ENCODE measurements at regions not wholly inside any gene's neighbourhood (a gene's known extent, or its start where the extent isn't known, plus 50 kb on each side); places are given as distances from the start of the nearest gene placed in this dataset.

DNA sequence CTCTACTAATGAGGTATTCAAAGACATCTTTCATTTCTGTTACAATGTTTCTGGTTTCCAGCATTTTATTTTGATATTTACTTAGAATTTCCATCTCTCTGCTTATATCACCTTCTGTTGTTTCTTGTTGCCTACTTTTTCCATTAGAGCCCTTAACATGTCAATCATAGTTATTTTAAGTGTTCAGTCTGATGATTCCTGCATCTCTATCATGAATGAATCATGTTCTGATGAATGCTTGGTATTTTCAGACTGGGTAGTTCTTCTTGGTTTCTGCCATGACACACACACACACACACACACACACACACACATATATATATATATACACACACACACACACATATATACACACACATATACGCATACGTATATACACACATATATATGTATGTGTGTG lies 486.4 kb upstream of the ISX start:
- ChIA-PET POLR2A (no interaction called here), CTCF (ENCODE audit: low intra/inter-chr PET ratio, low total read pairs) (no interaction called here)
- ATAC-seq (no peak), FAIRE-seq (no peak), DNase-seq (ENCODE audit: low spot score) (no peak)
- in situ Hi-C loops (cut with HindIII; ENCODE audit: extremely low pct_ligation_motif_present, low pct_unique_long_range_greater_than_20kb) (no loop called here), intact Hi-C loops (cut with micrococcal nuclease; ENCODE audit: unreplicated experiment) (no loop called here)
- Histone ChIP-seq H3K4me1 (ENCODE audit: insufficient read depth, low read length) (no peaks in the 10 kb centered on the region), H3K27me3 (ENCODE audit: control insufficient read depth in 1 of 2, insufficient read depth in 2 of 2, low read length in 2 of 2) (no peaks in the 10 kb centered on the region; a peak in 1 of 5 replicates), H3K79me2 (ENCODE audit: insufficient read depth, low read length) (no peaks in the 10 kb centered on the region), H3K4me3 (replicated peaks in 1 of 3; ENCODE audit: insufficient read depth in 1 of 3, low read depth in 2 of 3, low read length in 3 of 3) (no peak overlapping the region), H3K9me3 (ENCODE audit: low read length) (no peaks in the 10 kb centered on the region), H3K27ac (ENCODE audit: extremely low read length, insufficient read depth, low read length) (no peak overlapping the region), H3K4me2 (ENCODE audit: low read depth, low read length) (no peak overlapping the region), H4K20me1 (ENCODE audit: insufficient read depth, low read length) (no peaks in the 10 kb centered on the region), H3K9ac (ENCODE audit: insufficient read depth, low read depth, low read length) (no peak overlapping the region), H2AFZ (ENCODE audit: low read length) (no peak overlapping the region), H3K36me3 (replicated peaks in 1 of 2; ENCODE audit: control insufficient read depth in 1 of 2, insufficient read depth in 2 of 2, low read length in 2 of 2) (no peaks in the 10 kb centered on the region)
- WGBS (ENCODE audit: low lambda C conversion rate) = 98% methylated on average over 2 of the region's 2 CpGs
- BruUV-seq (replicated peaks) = no TSS peak
- TF ChIP-seq KAT8 (CRISPR knock-in tag; IDR thresholded peaks at IDR 0.05) = no peak
- TF ChIP-seq NAIF1 (CRISPR knock-in tag; IDR thresholded peaks at IDR 0.05; ENCODE audit: borderline replicate concordance) = no peak
- no peak for TF ChIP-seq MAF1 (CRISPR knock-in tag; IDR thresholded peaks at IDR 0.05; ENCODE audit: borderline replicate concordance)
- no peak for TF ChIP-seq ZNF768 (CRISPR knock-in tag; IDR thresholded peaks at IDR 0.05)
- TF ChIP-seq KLF6 (CRISPR knock-in tag; IDR thresholded peaks at IDR 0.05) = no peak
- no peak for TF ChIP-seq ZNF816 (CRISPR knock-in tag; IDR thresholded peaks at IDR 0.05; ENCODE audit: borderline replicate concordance)

DNA sequence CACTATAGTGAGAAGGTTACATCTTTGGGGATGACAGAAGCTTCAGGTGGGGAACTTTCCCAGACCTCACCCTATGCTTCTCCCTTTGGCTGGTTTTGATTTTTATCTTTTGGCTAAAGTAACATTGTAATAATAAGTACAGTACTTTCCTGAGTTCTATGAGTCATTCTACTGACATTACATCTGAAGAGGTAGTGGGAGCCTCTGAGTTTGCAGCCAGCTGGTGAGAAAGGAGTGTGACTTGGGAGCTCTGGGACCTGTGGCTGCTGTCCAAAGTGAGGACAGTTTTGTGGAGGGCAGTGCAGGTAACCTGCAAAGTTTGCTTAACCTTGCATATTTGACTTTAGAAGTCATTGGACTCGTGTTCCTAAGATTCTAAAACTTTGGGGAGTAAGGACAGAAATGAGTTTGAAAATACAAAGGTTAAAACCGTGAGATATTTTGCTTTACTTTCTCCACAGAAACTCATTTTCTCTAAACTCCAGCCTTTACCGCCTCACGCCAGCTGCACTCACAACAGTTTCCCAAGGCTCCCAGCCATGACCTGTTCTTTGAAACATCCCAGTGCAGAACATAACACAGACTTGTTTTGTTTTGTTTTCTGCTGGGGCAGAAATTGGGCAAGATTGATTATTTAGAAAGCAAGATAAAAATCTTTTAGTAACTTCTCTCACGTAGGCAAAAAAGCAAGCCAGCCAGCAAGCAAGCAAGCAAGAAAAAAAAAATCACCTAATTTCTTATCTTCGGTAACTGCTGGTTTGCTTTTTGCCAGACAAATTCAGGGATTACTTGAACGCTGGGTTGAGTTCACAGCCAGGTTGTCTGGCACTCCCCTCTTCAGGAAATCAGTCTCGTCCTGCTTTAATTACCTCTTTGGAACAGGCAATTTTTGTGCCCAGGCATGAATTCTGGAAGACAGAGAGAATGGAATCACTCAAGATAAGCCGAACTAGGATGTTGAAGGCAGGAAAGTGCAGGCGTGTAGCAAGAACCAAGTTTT lies 478.3 kb upstream of the ISX start:
- Histone ChIP-seq H4K20me1 (ENCODE audit: insufficient read depth, low read length) (no peaks in the 10 kb centered on the region), H3K4me1 (ENCODE audit: insufficient read depth, low read length) (no peaks in the 10 kb centered on the region), H3K27ac (ENCODE audit: extremely low read length, insufficient read depth, low read length) (no peak overlapping the region), H2AFZ (ENCODE audit: low read length) (no peak overlapping the region), H3K4me2 (ENCODE audit: low read depth, low read length) (no peak overlapping the region), H3K4me3 (replicated peaks in 1 of 3; ENCODE audit: insufficient read depth in 1 of 3, low read depth in 2 of 3, low read length in 3 of 3) (no peak overlapping the region), H3K9ac (ENCODE audit: insufficient read depth, low read depth, low read length) (no peak overlapping the region), H3K27me3 (ENCODE audit: control insufficient read depth in 1 of 2, insufficient read depth in 2 of 2, low read length in 2 of 2) (no peaks in the 10 kb centered on the region), H3K9me3 (ENCODE audit: low read length) (no peaks in the 10 kb centered on the region), H3K36me3 (replicated peaks in 1 of 2; ENCODE audit: control insufficient read depth in 1 of 2, insufficient read depth in 2 of 2, low read length in 2 of 2) (no peaks in the 10 kb centered on the region), H3K79me2 (ENCODE audit: insufficient read depth, low read length) (no peaks in the 10 kb centered on the region)
- no peak for DNase-seq (ENCODE audit: low spot score)
- no peak for ATAC-seq
- in situ Hi-C loops (cut with HindIII; ENCODE audit: extremely low pct_ligation_motif_present, low pct_unique_long_range_greater_than_20kb) (no loop called here), intact Hi-C loops (cut with micrococcal nuclease; ENCODE audit: unreplicated experiment) (no loop called here)
- POLR2A ChIA-PET = no interaction called here
- 14% methylated on average over 10 of the region's 10 CpGs for WGBS (ENCODE audit: low lambda C conversion rate)
- no peak for FAIRE-seq
- CTCF ChIA-PET (ENCODE audit: low intra/inter-chr PET ratio, low total read pairs) = no interaction called here
- BruUV-seq (replicated peaks) = no TSS peak
- TF ChIP-seq ZNF431 (CRISPR knock-in tag; IDR thresholded peaks at IDR 0.05; ENCODE audit: borderline replicate concordance, low read depth) (no peak), SMAD1 (CRISPR knock-in tag; IDR thresholded peaks at IDR 0.05; ENCODE audit: borderline replicate concordance, low read depth) (no peak), ZFP37 (CRISPR knock-in tag; IDR thresholded peaks at IDR 0.05; ENCODE audit: borderline replicate concordance) (no peak), ZNF879 (CRISPR knock-in tag; IDR thresholded peaks at IDR 0.05) (no peak), CEBPB (IDR thresholded peaks at IDR 0.05; ENCODE audit: borderline replicate concordance, low read depth, low read length) (no peak), TBX2 (CRISPR knock-in tag; IDR thresholded peaks at IDR 0.05; ENCODE audit: borderline replicate concordance) (no peak), KAT7 (CRISPR knock-in tag; IDR thresholded peaks at IDR 0.05; ENCODE audit: borderline replicate concordance) (no peak), ZFP82 (CRISPR knock-in tag; IDR thresholded peaks at IDR 0.05; ENCODE audit: borderline replicate concordance) (no peak)
- TF ChIP-seq, protein P1, sequence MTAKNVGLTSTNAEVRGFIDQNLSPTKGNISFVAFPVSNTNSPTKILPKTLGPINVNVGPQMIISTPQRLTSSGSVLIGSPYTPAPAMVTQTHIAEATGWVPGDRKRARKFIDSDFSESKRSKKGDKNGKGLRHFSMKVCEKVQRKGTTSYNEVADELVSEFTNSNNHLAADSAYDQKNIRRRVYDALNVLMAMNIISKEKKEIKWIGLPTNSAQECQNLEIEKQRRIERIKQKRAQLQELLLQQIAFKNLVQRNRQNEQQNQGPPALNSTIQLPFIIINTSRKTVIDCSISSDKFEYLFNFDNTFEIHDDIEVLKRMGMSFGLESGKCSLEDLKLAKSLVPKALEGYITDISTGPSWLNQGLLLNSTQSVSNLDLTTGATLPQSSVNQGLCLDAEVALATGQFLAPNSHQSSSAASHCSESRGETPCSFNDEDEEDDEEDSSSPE (CRISPR knock-in tag; IDR thresholded peaks at IDR 0.05) = no peak
- TF ChIP-seq, protein P2, sequence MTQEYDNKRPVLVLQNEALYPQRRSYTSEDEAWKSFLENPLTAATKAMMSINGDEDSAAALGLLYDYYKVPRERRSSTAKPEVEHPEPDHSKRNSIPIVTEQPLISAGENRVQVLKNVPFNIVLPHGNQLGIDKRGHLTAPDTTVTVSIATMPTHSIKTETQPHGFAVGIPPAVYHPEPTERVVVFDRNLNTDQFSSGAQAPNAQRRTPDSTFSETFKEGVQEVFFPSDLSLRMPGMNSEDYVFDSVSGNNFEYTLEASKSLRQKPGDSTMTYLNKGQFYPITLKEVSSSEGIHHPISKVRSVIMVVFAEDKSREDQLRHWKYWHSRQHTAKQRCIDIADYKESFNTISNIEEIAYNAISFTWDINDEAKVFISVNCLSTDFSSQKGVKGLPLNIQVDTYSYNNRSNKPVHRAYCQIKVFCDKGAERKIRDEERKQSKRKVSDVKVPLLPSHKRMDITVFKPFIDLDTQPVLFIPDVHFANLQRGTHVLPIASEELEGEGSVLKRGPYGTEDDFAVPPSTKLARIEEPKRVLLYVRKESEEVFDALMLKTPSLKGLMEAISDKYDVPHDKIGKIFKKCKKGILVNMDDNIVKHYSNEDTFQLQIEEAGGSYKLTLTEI (CRISPR knock-in tag; conservative IDR thresholded peaks at IDR 0.05) = no peak

All from HepG2 (cell line).